Adrenal gland (tissue), 5 donors: ENCODE measurements at regions not wholly inside any gene's neighbourhood (a gene's known extent, or its start where the extent isn't known, plus 50 kb on each side); places are given as distances from the start of the nearest gene placed in this dataset.

Experiments used
- POLR2A ChIP-seq, 2 donors: fragments of 450-650 bp; IDR thresholded peaks; one replicate each; pipeline ENCODE4 v1.6.1; 2017; ENCODE audit warnings: antibody characterized with exemption in 2 of 2, mild to moderate bottlenecking in 2 of 2, moderate library complexity in 1 of 2
- TF ChIP-seq, protein P1 (sequence below), 6 experiments: fragments of 450-650 bp in 4 of 6; fragments of 200-600 bp in 2 of 6; sonication (generic) in 1 of 6; IDR thresholded peaks; 1 replicate in 5 of 6; 2 replicates in 1 of 6; pipeline versions ENCODE4 v1.5.1 to v1.8.0; 2016 to 2021; ENCODE audit warnings: antibody characterized with exemption in 6 of 6, mild to moderate bottlenecking in 2 of 6, moderate library complexity in 1 of 6
- donor health status: DM: no; HTN: no; CAD: no.

- TF ChIP-seq, protein P1, sequence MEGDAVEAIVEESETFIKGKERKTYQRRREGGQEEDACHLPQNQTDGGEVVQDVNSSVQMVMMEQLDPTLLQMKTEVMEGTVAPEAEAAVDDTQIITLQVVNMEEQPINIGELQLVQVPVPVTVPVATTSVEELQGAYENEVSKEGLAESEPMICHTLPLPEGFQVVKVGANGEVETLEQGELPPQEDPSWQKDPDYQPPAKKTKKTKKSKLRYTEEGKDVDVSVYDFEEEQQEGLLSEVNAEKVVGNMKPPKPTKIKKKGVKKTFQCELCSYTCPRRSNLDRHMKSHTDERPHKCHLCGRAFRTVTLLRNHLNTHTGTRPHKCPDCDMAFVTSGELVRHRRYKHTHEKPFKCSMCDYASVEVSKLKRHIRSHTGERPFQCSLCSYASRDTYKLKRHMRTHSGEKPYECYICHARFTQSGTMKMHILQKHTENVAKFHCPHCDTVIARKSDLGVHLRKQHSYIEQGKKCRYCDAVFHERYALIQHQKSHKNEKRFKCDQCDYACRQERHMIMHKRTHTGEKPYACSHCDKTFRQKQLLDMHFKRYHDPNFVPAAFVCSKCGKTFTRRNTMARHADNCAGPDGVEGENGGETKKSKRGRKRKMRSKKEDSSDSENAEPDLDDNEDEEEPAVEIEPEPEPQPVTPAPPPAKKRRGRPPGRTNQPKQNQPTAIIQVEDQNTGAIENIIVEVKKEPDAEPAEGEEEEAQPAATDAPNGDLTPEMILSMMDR (IDR thresholded peaks at IDR 0.05) = no peak
- TF ChIP-seq POLR2A (IDR thresholded peaks at IDR 0.05) = no peak
Observed at GRCh38 chr10:30702860-30703259, 73.3 kb upstream of the LYZL2 start.
